OCI-LY1 (cell line): ENCODE measurements at regions not wholly inside any gene's neighbourhood (a gene's known extent, or its start where the extent isn't known, plus 50 kb on each side); places are given as distances from the start of the nearest gene placed in this dataset.
"Not testable (repeated sequence)": the region's sequence is repeated elsewhere in the genome, so short reads cannot be mapped to it uniquely, and the experiment has no call there.

Experiments used
- EZH2 ChIP-seq: fragments of 200-600 bp; sonication (generic), shearing (Covaris generic); IDR thresholded peaks from 2 replicates; pipeline ENCODE4 v1.8.0; 2017; ENCODE audit warnings: borderline replicate concordance, mixed run types, mild to moderate bottlenecking, antibody characterized with exemption, low read length, moderate library complexity, mixed read lengths
- TF ChIP-seq, protein P1 (sequence below): fragments of 200-600 bp; sonication (generic), shearing (Covaris generic); IDR thresholded peaks from 2 replicates; pipeline ENCODE4 v1.5.1; 2017; ENCODE audit warnings: mild to moderate bottlenecking, antibody characterized with exemption, low read length, moderate library complexity, mixed read lengths

DNA sequence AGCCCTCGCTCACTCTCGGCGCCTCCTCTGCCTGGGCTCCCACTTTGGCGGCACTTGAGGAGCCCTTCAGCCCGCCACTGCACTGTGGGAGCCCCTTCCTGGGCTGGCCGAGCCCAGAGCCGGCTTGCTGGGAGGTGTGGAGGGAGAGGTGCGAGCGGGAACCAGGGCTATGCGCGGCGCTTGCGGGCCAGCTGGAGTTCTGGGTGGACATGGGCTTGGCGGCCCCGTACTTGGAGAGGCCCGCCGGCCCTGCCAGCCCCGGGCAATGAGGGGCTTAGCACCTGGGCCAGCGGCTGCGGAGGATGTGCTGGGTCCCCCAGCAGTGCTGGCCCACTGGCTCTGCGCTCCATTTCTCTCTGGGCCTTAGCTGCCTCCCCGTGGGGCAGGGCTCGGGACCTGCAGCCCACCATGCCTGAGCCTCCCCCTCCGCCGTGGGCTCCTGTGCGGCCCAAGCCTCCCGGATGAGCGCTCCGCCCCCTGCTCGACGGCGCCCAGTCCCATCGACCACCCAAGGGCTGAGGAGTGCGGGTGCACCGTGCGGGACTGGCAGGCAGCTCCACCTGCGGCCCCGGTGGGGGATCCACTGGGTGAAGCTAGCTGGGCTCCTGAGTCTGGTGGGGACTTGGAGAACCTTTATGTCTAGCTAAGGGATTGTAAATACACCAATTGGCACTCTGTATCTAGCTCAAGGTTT, 209.7 kb upstream of the F9 start:
- TF ChIP-seq, protein P1, sequence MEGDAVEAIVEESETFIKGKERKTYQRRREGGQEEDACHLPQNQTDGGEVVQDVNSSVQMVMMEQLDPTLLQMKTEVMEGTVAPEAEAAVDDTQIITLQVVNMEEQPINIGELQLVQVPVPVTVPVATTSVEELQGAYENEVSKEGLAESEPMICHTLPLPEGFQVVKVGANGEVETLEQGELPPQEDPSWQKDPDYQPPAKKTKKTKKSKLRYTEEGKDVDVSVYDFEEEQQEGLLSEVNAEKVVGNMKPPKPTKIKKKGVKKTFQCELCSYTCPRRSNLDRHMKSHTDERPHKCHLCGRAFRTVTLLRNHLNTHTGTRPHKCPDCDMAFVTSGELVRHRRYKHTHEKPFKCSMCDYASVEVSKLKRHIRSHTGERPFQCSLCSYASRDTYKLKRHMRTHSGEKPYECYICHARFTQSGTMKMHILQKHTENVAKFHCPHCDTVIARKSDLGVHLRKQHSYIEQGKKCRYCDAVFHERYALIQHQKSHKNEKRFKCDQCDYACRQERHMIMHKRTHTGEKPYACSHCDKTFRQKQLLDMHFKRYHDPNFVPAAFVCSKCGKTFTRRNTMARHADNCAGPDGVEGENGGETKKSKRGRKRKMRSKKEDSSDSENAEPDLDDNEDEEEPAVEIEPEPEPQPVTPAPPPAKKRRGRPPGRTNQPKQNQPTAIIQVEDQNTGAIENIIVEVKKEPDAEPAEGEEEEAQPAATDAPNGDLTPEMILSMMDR = not testable (repeated sequence)
- not testable (repeated sequence) for TF ChIP-seq EZH2
